Smooth muscle cell of the brain vasculature (primary cell): ENCODE measurements at regions not wholly inside any gene's neighbourhood (a gene's known extent, or its start where the extent isn't known, plus 50 kb on each side); places are given as distances from the start of the nearest gene placed in this dataset.
A peak's percentile ranks its signal among the peaks of the same experiment; 100 is the strongest.

Source experiments
- DNase-seq: peaks from one replicate; pipeline ENCODE4 v3.0.0-alpha.2; 2012; ENCODE audit warnings: low read depth, low spot score

GRCh38 chr6:21462519-21462852 lies 131.1 kb upstream of the SOX4 start:
- DNase-seq: no peak

- DNase-seq: no peak
These were observed 126.5 kb upstream of the SOX4 start for GRCh38 chr6:21467091-21467490.

- DNase-seq: no peak
These were observed 125.1 kb upstream of the SOX4 start for GRCh38 chr6:21468461-21468860.

- DNase-seq: no peak
These were observed 124.3 kb upstream of the SOX4 start for GRCh38 chr6:21469213-21469612.

- no peak for DNase-seq
These were observed 117.4 kb upstream of the SOX4 start for GRCh38 chr6:21476112-21476511.

- DNase-seq: no peak
These were observed 115.1 kb upstream of the SOX4 start for GRCh38 chr6:21478411-21478810.

- peak; percentile 58 for DNase-seq
These were observed 114.5 kb upstream of the SOX4 start for GRCh38 chr6:21478883-21479539.

GRCh38 chr6:21486115-21486514 lies 107.4 kb upstream of the SOX4 start:
- no peak for DNase-seq

- DNase-seq: no peak
These were observed 103.7 kb upstream of the SOX4 start for GRCh38 chr6:21489826-21490225.

- no peak for DNase-seq
These were observed 101.6 kb upstream of the SOX4 start for GRCh38 chr6:21491955-21492354.

- no peak for DNase-seq
These were observed 99.0 kb upstream of the SOX4 start for GRCh38 chr6:21494505-21494904.

- no peak for DNase-seq
These were observed 97.4 kb upstream of the SOX4 start for GRCh38 chr6:21496196-21496595.

GRCh38 chr6:21496706-21497105 lies 96.8 kb upstream of the SOX4 start:
- DNase-seq: no peak

- no peak for DNase-seq
These were observed 93.1 kb upstream of the SOX4 start for GRCh38 chr6:21500314-21501020.

GRCh38 chr6:21501021-21501354 lies 92.6 kb upstream of the SOX4 start:
- no peak for DNase-seq

GRCh38 chr6:21501815-21502214 lies 91.7 kb upstream of the SOX4 start:
- DNase-seq: no peak

GRCh38 chr6:21502682-21503081 lies 90.9 kb upstream of the SOX4 start:
- no peak for DNase-seq

- DNase-seq: no peak
These were observed 88.8 kb upstream of the SOX4 start for GRCh38 chr6:21504790-21505189.

GRCh38 chr6:21505574-21505990 lies 88.0 kb upstream of the SOX4 start:
- DNase-seq: no peak

GRCh38 chr6:21506126-21506525 lies 87.4 kb upstream of the SOX4 start:
- no peak for DNase-seq

GRCh38 chr6:21507811-21508210 lies 85.7 kb upstream of the SOX4 start:
- no peak for DNase-seq

GRCh38 chr6:21508753-21509152 lies 84.8 kb upstream of the SOX4 start:
- no peak for DNase-seq

GRCh38 chr6:21511891-21512550 lies 81.5 kb upstream of the SOX4 start:
- no peak for DNase-seq
